HG03520 (cell line): ENCODE measurements at regions not wholly inside any gene's neighbourhood (a gene's known extent, or its start where the extent isn't known, plus 50 kb on each side); places are given as distances from the start of the nearest gene placed in this dataset.

Experiments used
- ATAC-seq: cut with Tn5 transposase; IDR thresholded peaks from one replicate; pipeline ENCODE4 v1.9.1; 2021; ENCODE audit warnings: mild to moderate bottlenecking, moderate library complexity; ENCODE audit not compliant: unreplicated experiment

GRCh38 chr11:90392692-90393091 is 169.8 kb upstream of the CHORDC1 start:
- no peak for ATAC-seq

- no peak for ATAC-seq
These were observed 168.9 kb upstream of the CHORDC1 start for GRCh38 chr11:90391756-90392155.

- ATAC-seq = no peak
These were observed 157.4 kb upstream of the CHORDC1 start for GRCh38 chr11:90380206-90380605.

GRCh38 chr11:90373971-90374370 is 151.1 kb upstream of the CHORDC1 start:
- no peak for ATAC-seq

GRCh38 chr11:90364527-90364926 is 141.7 kb upstream of the CHORDC1 start:
- no peak for ATAC-seq

GRCh38 chr11:90363739-90364138 is 140.9 kb upstream of the CHORDC1 start:
- no peak for ATAC-seq

GRCh38 chr11:90355200-90355599 is 132.4 kb upstream of the CHORDC1 start:
- no peak for ATAC-seq

GRCh38 chr11:90349731-90350130 is 126.9 kb upstream of the CHORDC1 start:
- ATAC-seq = no peak

GRCh38 chr11:90344546-90344945 is 121.7 kb upstream of the CHORDC1 start:
- no peak for ATAC-seq

GRCh38 chr11:90343673-90344072 is 120.8 kb upstream of the CHORDC1 start:
- no peak for ATAC-seq

GRCh38 chr11:90341986-90342385 is 119.1 kb upstream of the CHORDC1 start:
- no peak for ATAC-seq

GRCh38 chr11:90332415-90332814 is 109.6 kb upstream of the CHORDC1 start:
- ATAC-seq = no peak

GRCh38 chr11:90330632-90331031 is 107.8 kb upstream of the CHORDC1 start:
- no peak for ATAC-seq

- no peak for ATAC-seq
These were observed 106.2 kb upstream of the CHORDC1 start for GRCh38 chr11:90329043-90329442.

- no peak for ATAC-seq
These were observed 103.8 kb upstream of the CHORDC1 start for GRCh38 chr11:90326647-90327046.

GRCh38 chr11:90323289-90323688 is 100.4 kb upstream of the CHORDC1 start:
- ATAC-seq = no peak

GRCh38 chr11:90321018-90321417 is 98.2 kb upstream of the CHORDC1 start:
- no peak for ATAC-seq

GRCh38 chr11:90318651-90319050 is 95.8 kb upstream of the CHORDC1 start:
- ATAC-seq = no peak

- no peak for ATAC-seq
These were observed 87.4 kb upstream of the CHORDC1 start for GRCh38 chr11:90310210-90310609.

GRCh38 chr11:90309693-90310092 is 86.8 kb upstream of the CHORDC1 start:
- no peak for ATAC-seq

- no peak for ATAC-seq
These were observed 71.7 kb upstream of the CHORDC1 start for GRCh38 chr11:90294526-90294925.

GRCh38 chr11:90294091-90294490 is 71.2 kb upstream of the CHORDC1 start:
- no peak for ATAC-seq

- ATAC-seq = no peak
These were observed 65.5 kb upstream of the CHORDC1 start for GRCh38 chr11:90288212-90288821.
